ENCODE measurements at regions not wholly inside any gene's neighbourhood (a gene's known extent, or its start where the extent isn't known, plus 50 kb on each side); places are given as distances from the start of the nearest gene placed in this dataset.
"Not testable (repeated sequence)": the region's sequence is repeated elsewhere in the genome, so short reads cannot be mapped to it uniquely, and the experiment has no call there.

- POLR2A ChIA-PET = no interaction called here
- ATAC-seq = no peak
- Mint-ChIP-seq H3K9me3 (peaks cover 0 to 3% (median 0%) of the 10 kb centered on the region in 9 donors), H3K27ac (peak overlapping the region in 1 of 10 donors; percentile 73), H3K27me3 (peaks cover 0 to 5% (median 0%) of the 10 kb centered on the region in 5 donors), H3K4me1 (no peaks in the 10 kb centered on the region), H3K36me3 (no peaks in the 10 kb centered on the region), H3K4me3 (no peak overlapping the region)
- DNase-seq = no peak
Measured at GRCh38 chr5:111929867-111930266, 172.9 kb upstream of the NREP start.

- ATAC-seq = no peak
- no peaks in the 10 kb centered on the region for H3K36me3 Mint-ChIP-seq
- no peak for DNase-seq
- peaks cover 0 to 3% (median 0%) of the 10 kb centered on the region in 9 donors for H3K9me3 Mint-ChIP-seq
- no peaks in the 10 kb centered on the region for H3K4me1 Mint-ChIP-seq
- POLR2A ChIA-PET = no interaction called here
- no peak overlapping the region for H3K27ac Mint-ChIP-seq
- no peak overlapping the region for H3K4me3 Mint-ChIP-seq
- peaks cover 0 to 5% (median 0%) of the 10 kb centered on the region in 5 donors for H3K27me3 Mint-ChIP-seq
Measured at GRCh38 chr5:111929261-111929660, 172.3 kb upstream of the NREP start.

GRCh38 chr5:111928511-111928910, 171.5 kb upstream of the NREP start:
- no peak overlapping the region for H3K4me3 Mint-ChIP-seq
- peaks cover 0 to 5% (median 0%) of the 10 kb centered on the region in 5 donors for H3K27me3 Mint-ChIP-seq
- DNase-seq (no peak), ATAC-seq (no peak)
- POLR2A ChIA-PET = no interaction called here
- H3K36me3 Mint-ChIP-seq = no peaks in the 10 kb centered on the region
- no peak overlapping the region for H3K27ac Mint-ChIP-seq
- H3K4me1 Mint-ChIP-seq = no peaks in the 10 kb centered on the region
- H3K9me3 Mint-ChIP-seq = no peaks in the 10 kb centered on the region

GRCh38 chr5:111927191-111927590, 170.2 kb upstream of the NREP start:
- ATAC-seq (no peak), DNase-seq (no peak)
- Mint-ChIP-seq H3K9me3 (no peaks in the 10 kb centered on the region), H3K36me3 (no peaks in the 10 kb centered on the region), H3K27me3 (peaks cover 0 to 5% (median 0%) of the 10 kb centered on the region in 5 donors), H3K4me1 (no peaks in the 10 kb centered on the region), H3K27ac (no peak overlapping the region), H3K4me3 (no peak overlapping the region)
- POLR2A ChIA-PET = no interaction called here

- POLR2A ChIA-PET = no interaction called here
- DNase-seq (no peak), ATAC-seq (no peak)
- Mint-ChIP-seq H3K4me1 (no peaks in the 10 kb centered on the region), H3K27me3 (peaks cover 0 to 5% (median 0%) of the 10 kb centered on the region in 5 donors), H3K9me3 (no peaks in the 10 kb centered on the region), H3K27ac (no peak overlapping the region), H3K4me3 (no peak overlapping the region), H3K36me3 (no peaks in the 10 kb centered on the region)
Measured at GRCh38 chr5:111926026-111926425, 169.0 kb upstream of the NREP start.

GRCh38 chr5:111922344-111922743, 165.3 kb upstream of the NREP start:
- Mint-ChIP-seq H3K27ac (no peak overlapping the region), H3K4me1 (no peaks in the 10 kb centered on the region), H3K9me3 (peaks cover 0 to 12% (median 2%) of the 10 kb centered on the region in 9 donors), H3K27me3 (peaks cover 0 to 5% (median 0%) of the 10 kb centered on the region in 5 donors), H3K36me3 (no peaks in the 10 kb centered on the region), H3K4me3 (no peak overlapping the region)
- no peak for DNase-seq
- POLR2A ChIA-PET = no interaction called here
- no peak for ATAC-seq

GRCh38 chr5:111921691-111922090, 164.7 kb upstream of the NREP start:
- H3K27me3 Mint-ChIP-seq = not testable (repeated sequence)
- H3K9me3 Mint-ChIP-seq = peaks cover 0 to 13% (median 2%) of the 10 kb centered on the region in 9 donors

GRCh38 chr5:111914966-111915636, 158.1 kb upstream of the NREP start:
- no peak overlapping the region for H3K27ac Mint-ChIP-seq
- DNase-seq (no peak), ATAC-seq (no peak)
- POLR2A ChIA-PET = no interaction called here
- H3K36me3 Mint-ChIP-seq = no peaks in the 10 kb centered on the region
- peaks cover 0 to 15% (median 6%) of the 10 kb centered on the region in 9 donors for H3K9me3 Mint-ChIP-seq
- peaks cover 0 to 10% (median 3%) of the 10 kb centered on the region in 5 donors for H3K27me3 Mint-ChIP-seq
- H3K4me1 Mint-ChIP-seq = no peaks in the 10 kb centered on the region
- no peak overlapping the region for H3K4me3 Mint-ChIP-seq

More at GRCh38 chr5:111921691-111922090, 164.7 kb upstream of the NREP start:
- DNase-seq, POLR2A ChIA-PET, H3K27ac Mint-ChIP-seq, H3K4me1 Mint-ChIP-seq, H3K36me3 Mint-ChIP-seq, H3K4me3 Mint-ChIP-seq, ATAC-seq: not testable (repeated sequence)

GRCh38 chr5:111902436-111902835, 145.4 kb upstream of the NREP start:
- Mint-ChIP-seq H3K4me1 (peaks cover 0 to 2% (median 0%) of the 10 kb centered on the region in 4 donors), H3K27me3 (peaks cover 0 to 5% (median 3%) of the 10 kb centered on the region in 5 donors), H3K27ac (no peak overlapping the region), H3K4me3 (no peak overlapping the region), H3K36me3 (peaks cover 0 to 16% (median 5%) of the 10 kb centered on the region in 3 donors), H3K9me3 (peaks cover 0 to 31% (median 14%) of the 10 kb centered on the region in 9 donors)
- ATAC-seq = no peak
- POLR2A ChIA-PET = no interaction called here
- DNase-seq = no peak

GRCh38 chr5:111901296-111901695, 144.3 kb upstream of the NREP start:
- H3K27ac Mint-ChIP-seq = no peak overlapping the region
- POLR2A ChIA-PET = no interaction called here
- H3K4me1 Mint-ChIP-seq = peaks cover 0 to 2% (median 0%) of the 10 kb centered on the region in 4 donors
- peaks cover 0 to 16% (median 5%) of the 10 kb centered on the region in 3 donors for H3K36me3 Mint-ChIP-seq
- H3K4me3 Mint-ChIP-seq = no peak overlapping the region
- no peak for ATAC-seq
- DNase-seq = no peak
- H3K9me3 Mint-ChIP-seq = peaks cover 0 to 31% (median 14%) of the 10 kb centered on the region in 9 donors
- H3K27me3 Mint-ChIP-seq = peaks cover 0 to 5% (median 3%) of the 10 kb centered on the region in 5 donors

- H3K4me1 Mint-ChIP-seq = no peaks in the 10 kb centered on the region
- H3K27ac Mint-ChIP-seq = no peak overlapping the region
- H3K36me3 Mint-ChIP-seq = peaks cover 0 to 14% (median under 1%) of the 10 kb centered on the region in 3 donors
- no peak for DNase-seq
- peaks cover 0 to 5% (median under 1%) of the 10 kb centered on the region in 5 donors for H3K27me3 Mint-ChIP-seq
- peaks cover 0 to 29% (median 6%) of the 10 kb centered on the region in 9 donors for H3K9me3 Mint-ChIP-seq
- no peak overlapping the region for H3K4me3 Mint-ChIP-seq
- no peak for ATAC-seq
- POLR2A ChIA-PET = no interaction called here
Measured at GRCh38 chr5:111892949-111893348, 136.0 kb upstream of the NREP start.

- no peak overlapping the region for H3K27ac Mint-ChIP-seq
- POLR2A ChIA-PET = no interaction called here
- DNase-seq (no peak), ATAC-seq (no peak)
- peaks cover 0 to 38% (median 7%) of the 10 kb centered on the region in 9 donors for H3K9me3 Mint-ChIP-seq
- no peaks in the 10 kb centered on the region for H3K27me3 Mint-ChIP-seq
- H3K36me3 Mint-ChIP-seq = peaks cover 0 to 12% (median 0%) of the 10 kb centered on the region in 3 donors
- H3K4me3 Mint-ChIP-seq = no peak overlapping the region
- H3K4me1 Mint-ChIP-seq = no peaks in the 10 kb centered on the region
Measured at GRCh38 chr5:111887706-111888105, 130.7 kb upstream of the NREP start.

GRCh38 chr5:111869681-111870080, 112.7 kb upstream of the NREP start:
- peaks cover 0 to 4% (median 0%) of the 10 kb centered on the region in 9 donors for H3K9me3 Mint-ChIP-seq
- H3K36me3 Mint-ChIP-seq = peaks cover 0 to 4% (median 0%) of the 10 kb centered on the region in 3 donors
- no peaks in the 10 kb centered on the region for H3K4me1 Mint-ChIP-seq
- POLR2A ChIA-PET = no interaction called here
- no peak overlapping the region for H3K27ac Mint-ChIP-seq
- H3K4me3 Mint-ChIP-seq = no peak overlapping the region
- peaks cover 0 to 1% (median 0%) of the 10 kb centered on the region in 5 donors for H3K27me3 Mint-ChIP-seq
- ATAC-seq (no peak), DNase-seq (no peak)

GRCh38 chr5:111865356-111865755, 108.4 kb upstream of the NREP start:
- Mint-ChIP-seq H3K9me3 (peaks cover 0 to 8% (median 0%) of the 10 kb centered on the region in 9 donors), H3K36me3 (peaks cover 0 to 4% (median 0%) of the 10 kb centered on the region in 3 donors), H3K4me3 (no peak overlapping the region), H3K27ac (no peak overlapping the region), H3K4me1 (no peaks in the 10 kb centered on the region), H3K27me3 (peaks cover 0 to 15% (median 7%) of the 10 kb centered on the region in 5 donors)
- ATAC-seq (no peak), DNase-seq (no peak)
- POLR2A ChIA-PET = no interaction called here
